Fibroblast of peridontal ligament (primary cell): ENCODE measurements at regions not wholly inside any gene's neighbourhood (a gene's known extent, or its start where the extent isn't known, plus 50 kb on each side); places are given as distances from the start of the nearest gene placed in this dataset.
"Not testable (repeated sequence)": the region's sequence is repeated elsewhere in the genome, so short reads cannot be mapped to it uniquely, and the experiment has no call there.

Experiments
- DNase-seq: peaks from one replicate; pipeline ENCODE4 v3.0.0-alpha.2; 2010; ENCODE audit errors: extremely low read depth

- no peak for DNase-seq
Measured at GRCh38 chr1:70819231-70819630, 228.4 kb downstream of the PTGER3 start.

- DNase-seq = no peak
Measured at GRCh38 chr1:70819785-70820184, 227.8 kb downstream of the PTGER3 start.

GRCh38 chr1:70820396-70820795, 227.2 kb downstream of the PTGER3 start:
- DNase-seq = no peak

GRCh38 chr1:70820995-70821394, 226.6 kb downstream of the PTGER3 start:
- no peak for DNase-seq

GRCh38 chr1:70826428-70826827, 221.2 kb downstream of the PTGER3 start:
- no peak for DNase-seq

- no peak for DNase-seq
Measured at GRCh38 chr1:70827030-70827429, 220.6 kb downstream of the PTGER3 start.

GRCh38 chr1:70828177-70828576, 219.4 kb downstream of the PTGER3 start:
- peak; percentile 14 for DNase-seq

GRCh38 chr1:70834365-70834764, 213.3 kb downstream of the PTGER3 start:
- not testable (repeated sequence) for DNase-seq

- no peak for DNase-seq
Measured at GRCh38 chr1:70836456-70836855, 211.2 kb downstream of the PTGER3 start.

- peak; percentile 52 for DNase-seq
Measured at GRCh38 chr1:70840260-70840953, 207.2 kb downstream of the PTGER3 start.

GRCh38 chr1:70842562-70842961, 205.1 kb downstream of the PTGER3 start:
- no peak for DNase-seq

GRCh38 chr1:70843452-70843851, 204.2 kb downstream of the PTGER3 start:
- no peak for DNase-seq

- DNase-seq = no peak
Measured at GRCh38 chr1:70847013-70847412, 200.6 kb downstream of the PTGER3 start.

- no peak for DNase-seq
Measured at GRCh38 chr1:70855203-70855602, 192.4 kb downstream of the PTGER3 start.

GRCh38 chr1:70856201-70856600, 191.4 kb downstream of the PTGER3 start:
- DNase-seq = no peak

GRCh38 chr1:70863239-70863638, 184.4 kb downstream of the PTGER3 start:
- DNase-seq = peak; percentile 83

GRCh38 chr1:70864302-70864701, 183.3 kb downstream of the PTGER3 start:
- peak; percentile 89 for DNase-seq

GRCh38 chr1:70866542-70867264, 180.9 kb downstream of the PTGER3 start:
- DNase-seq = no peak

- no peak for DNase-seq
Measured at GRCh38 chr1:70871790-70872189, 175.8 kb downstream of the PTGER3 start.

GRCh38 chr1:70874063-70874462, 173.6 kb downstream of the PTGER3 start:
- DNase-seq = no peak

- no peak for DNase-seq
Measured at GRCh38 chr1:70874818-70875217, 172.8 kb downstream of the PTGER3 start.

- no peak for DNase-seq
Measured at GRCh38 chr1:70877343-70877742, 170.3 kb downstream of the PTGER3 start.

GRCh38 chr1:70887936-70888335, 159.7 kb downstream of the PTGER3 start:
- DNase-seq = peak; percentile 65
